ENCODE measurements at regions not wholly inside any gene's neighbourhood (a gene's known extent, or its start where the extent isn't known, plus 50 kb on each side); places are given as distances from the start of the nearest gene placed in this dataset.

- no peak for TF ChIP-seq YY1 (IDR thresholded peaks at IDR 0.05; ENCODE audit: insufficient read depth, insufficient read length)
- TF ChIP-seq SUZ12 (IDR thresholded peaks at IDR 0.05; ENCODE audit: extremely low read depth, insufficient read depth, insufficient read length) = no peak
- TF ChIP-seq ZNF274 (IDR thresholded peaks at IDR 0.05; ENCODE audit: low read depth, low read length) = no peak
Observed at GRCh38 chr3:14346642-14347041, 55.8 kb upstream of the SLC6A6 start.
